Endothelial cell of umbilical vein (primary cell): ENCODE measurements at regions not wholly inside any gene's neighbourhood (a gene's known extent, or its start where the extent isn't known, plus 50 kb on each side); places are given as distances from the start of the nearest gene placed in this dataset.

Experiments
- BruUV-seq: library from RNA; stranded (reverse); fragments of 400-500 nt; replicated peaks from 2 replicates; lab custom pipeline; 2021; lab: Mats Ljungman, UMichigan
- CTCF ChIA-PET: fragments of 300-600, 350-600 bp; sonication (Branson Sonifier 250); formaldehyde crosslinking; loops from one replicate; lab custom pipeline; 2021; ENCODE audit warnings: antibody characterized with exemption, inconsistent platforms; lab: Charles Lee
- POLR2A ChIA-PET: fragments of 300-600, 350-600 bp; sonication (Branson Sonifier 250); formaldehyde crosslinking; loops from one replicate; lab custom pipeline; 2021; ENCODE audit warnings: antibody characterized with exemption, inconsistent platforms; lab: Charles Lee
- DNase-seq: peaks from one replicate; pipeline ENCODE4 v3.0.0-alpha.2; 2011; ENCODE audit warnings: low read depth, low spot score
- FAIRE-seq: peaks from 2 replicates; lab custom pipeline; 2011; peaks lifted over from hg19 to GRCh38; lab: Jason Lieb, UNC
- H2AFZ ChIP-seq: 2 replicates; pipeline ENCODE4 v1.6.0; 2012; ENCODE audit warnings: low read depth, low read length, control low read depth, inconsistent platforms
- H3K27ac ChIP-seq: 2 replicates; pipeline ENCODE4 v1.5.1; 2011; ENCODE audit warnings: low read depth, mild to moderate bottlenecking, control low read depth, low read length, moderate library complexity; ENCODE audit not compliant: insufficient read depth
- H3K27me3 ChIP-seq, 2 experiments: 2 replicates each; pipeline versions ENCODE4 v1.6.0 to v1.6.1; 2011; ENCODE audit warnings: low read length in 2 of 2, mixed read lengths in 1 of 2; ENCODE audit not compliant: control insufficient read depth in 2 of 2, insufficient read depth in 2 of 2
- H3K36me3 ChIP-seq, 2 experiments: 2 replicates in 1 of 2; 3 replicates in 1 of 2; pipeline ENCODE4 v1.5.1; 2011; ENCODE audit warnings: low read length in 2 of 2, mild to moderate bottlenecking in 1 of 2, moderate library complexity in 1 of 2; ENCODE audit not compliant: control insufficient read depth in 2 of 2, insufficient read depth in 2 of 2; ENCODE audit errors: extremely low read depth in 1 of 2
- H3K4me1 ChIP-seq: 3 replicates; pipeline ENCODE4 v1.5.1; 2011; ENCODE audit warnings: mild to moderate bottlenecking, low read length; ENCODE audit not compliant: control insufficient read depth, insufficient read depth; ENCODE audit errors: extremely low read depth
- H3K4me2 ChIP-seq: 2 replicates; pipeline ENCODE4 v1.6.1; 2011; ENCODE audit warnings: low read length, control low read depth, mixed read lengths; ENCODE audit not compliant: insufficient read depth
- H3K4me3 ChIP-seq, 3 experiments: fragments of 200-600 bp in 1 of 3; sonication (generic), shearing (Covaris generic) in 1 of 3; replicated peaks in 1 of 3; 2 replicates each; pipeline ENCODE4 v1.5.1; 2011 to 2016; ENCODE audit warnings: control low read depth in 3 of 3, low read length in 3 of 3, mild to moderate bottlenecking in 2 of 3, inconsistent platforms in 1 of 3, low read depth in 1 of 3, moderate library complexity in 1 of 3; ENCODE audit not compliant: insufficient read depth in 1 of 3
- H3K79me2 ChIP-seq: 2 replicates; pipeline ENCODE4 v1.6.0; 2012; ENCODE audit warnings: low read length, inconsistent platforms; ENCODE audit not compliant: control insufficient read depth, insufficient read depth
- H3K9ac ChIP-seq: replicated peaks from 2 replicates; pipeline ENCODE3; 2011; ENCODE audit warnings: low read length, control low read depth; ENCODE audit not compliant: insufficient read depth; ENCODE audit errors: extremely low read depth
- H3K9me1 ChIP-seq: replicated peaks from 3 replicates; pipeline ENCODE4 v1.6.0; 2011; ENCODE audit warnings: mild to moderate bottlenecking, low read length; ENCODE audit not compliant: control insufficient read depth, insufficient read depth; ENCODE audit errors: extremely low read depth
- H3K9me3 ChIP-seq: replicated peaks from 2 replicates; pipeline ENCODE4 v1.5.1; 2012; ENCODE audit warnings: low read length, inconsistent platforms; ENCODE audit not compliant: control insufficient read depth, insufficient read depth
- H4K20me1 ChIP-seq: replicated peaks from 2 replicates; pipeline ENCODE3; 2011; ENCODE audit warnings: mild to moderate bottlenecking, low read length; ENCODE audit not compliant: control insufficient read depth, insufficient read depth; ENCODE audit errors: extremely low read depth
- EZH2 ChIP-seq: IDR thresholded peaks from 2 replicates; pipeline ENCODE4 v1.6.1; 2012; ENCODE audit warnings: borderline replicate concordance, low read depth, mild to moderate bottlenecking, moderate library complexity, low read length, inconsistent platforms; ENCODE audit not compliant: severe bottlenecking
- FOS ChIP-seq: IDR thresholded peaks from 2 replicates; pipeline ENCODE4 v1.6.1; 2011; ENCODE audit warnings: mild to moderate bottlenecking, low read length, moderate library complexity, borderline replicate concordance; ENCODE audit not compliant: insufficient read depth
- GATA2 ChIP-seq: IDR thresholded peaks from 2 replicates; pipeline ENCODE4 v1.7.0; 2011; ENCODE audit warnings: low read depth, mild to moderate bottlenecking, moderate library complexity, mixed read lengths, low read length; ENCODE audit not compliant: insufficient read length, insufficient read depth
- JUN ChIP-seq: IDR thresholded peaks from 2 replicates; pipeline ENCODE4 v1.6.1; 2011; ENCODE audit warnings: borderline replicate concordance, low read depth; ENCODE audit not compliant: insufficient read length, insufficient read depth
- MAX ChIP-seq: IDR thresholded peaks from 2 replicates; pipeline ENCODE4 v1.6.1; 2011; ENCODE audit not compliant: insufficient read depth, insufficient read length
- MYC ChIP-seq: IDR thresholded peaks from one replicate; pipeline ENCODE4 v1.6.1; 2011; ENCODE audit warnings: mild to moderate bottlenecking, low read depth, low read length
- POLR2A ChIP-seq: IDR thresholded peaks from 2 replicates; pipeline ENCODE4 v1.6.1; 2012; ENCODE audit warnings: low read depth, mild to moderate bottlenecking, control low read depth, low read length
- POLR2AphosphoS5 ChIP-seq: IDR thresholded peaks from 2 replicates; pipeline ENCODE4 v1.6.1; 2012; ENCODE audit warnings: low read depth, mild to moderate bottlenecking, control low read depth, low read length, moderate library complexity; ENCODE audit not compliant: insufficient read depth
- dilution Hi-C: fragments of 300-500 bp; cut with MboI; formaldehyde crosslinking; loops from one replicate; pipeline ENCODE4 v1.15.0; 2019; ENCODE audit warnings: low sequenced_read_pairs; ENCODE audit not compliant: extremely low pct_ligation_motif_present
- intact Hi-C: fragments of 100-400 bp; cut with micrococcal nuclease; formaldehyde crosslinking; loops from one replicate; pipeline ENCODE4 v1.10.0; 2022
- TF ChIP-seq, protein P1 (sequence below), 2 donors: IDR thresholded peaks; 1 replicate in 1 of 2; 2 replicates in 1 of 2; pipeline ENCODE4 v1.5.1; 2011; ENCODE audit warnings: low read length in 2 of 2, mild to moderate bottlenecking in 2 of 2, moderate library complexity in 2 of 2, control low read depth in 1 of 2, inconsistent platforms in 1 of 2, low read depth in 1 of 2; ENCODE audit not compliant: insufficient read depth in 1 of 2; ENCODE audit errors: extremely low read depth in 1 of 2

DNA sequence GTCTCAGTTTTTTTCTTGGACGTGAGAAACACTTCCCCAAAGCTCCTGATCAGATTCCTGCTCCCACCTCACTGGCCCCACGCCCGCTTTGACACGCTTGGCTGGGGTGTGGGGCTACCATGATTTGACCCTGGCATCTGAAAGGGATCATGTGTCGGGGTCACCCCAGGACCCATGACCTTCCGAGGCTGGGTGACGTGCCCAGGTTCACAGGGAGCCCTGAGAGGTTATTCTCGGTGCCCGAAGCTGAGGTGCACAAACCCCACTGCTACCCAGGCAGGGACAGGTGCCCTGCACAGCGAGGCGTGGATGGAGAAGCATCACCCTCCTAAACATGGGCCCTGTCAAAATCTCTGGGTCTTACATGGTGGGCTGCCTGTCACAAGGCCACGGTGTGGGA lies 404.1 kb downstream of the GALR1 start:
- TF ChIP-seq GATA2 (no peak), FOS (no peak), MAX (no peak), POLR2AphosphoS5 (no peak), MYC (no peak), POLR2A (no peak), JUN (no peak), EZH2 (no peak)
- TF ChIP-seq, protein P1, sequence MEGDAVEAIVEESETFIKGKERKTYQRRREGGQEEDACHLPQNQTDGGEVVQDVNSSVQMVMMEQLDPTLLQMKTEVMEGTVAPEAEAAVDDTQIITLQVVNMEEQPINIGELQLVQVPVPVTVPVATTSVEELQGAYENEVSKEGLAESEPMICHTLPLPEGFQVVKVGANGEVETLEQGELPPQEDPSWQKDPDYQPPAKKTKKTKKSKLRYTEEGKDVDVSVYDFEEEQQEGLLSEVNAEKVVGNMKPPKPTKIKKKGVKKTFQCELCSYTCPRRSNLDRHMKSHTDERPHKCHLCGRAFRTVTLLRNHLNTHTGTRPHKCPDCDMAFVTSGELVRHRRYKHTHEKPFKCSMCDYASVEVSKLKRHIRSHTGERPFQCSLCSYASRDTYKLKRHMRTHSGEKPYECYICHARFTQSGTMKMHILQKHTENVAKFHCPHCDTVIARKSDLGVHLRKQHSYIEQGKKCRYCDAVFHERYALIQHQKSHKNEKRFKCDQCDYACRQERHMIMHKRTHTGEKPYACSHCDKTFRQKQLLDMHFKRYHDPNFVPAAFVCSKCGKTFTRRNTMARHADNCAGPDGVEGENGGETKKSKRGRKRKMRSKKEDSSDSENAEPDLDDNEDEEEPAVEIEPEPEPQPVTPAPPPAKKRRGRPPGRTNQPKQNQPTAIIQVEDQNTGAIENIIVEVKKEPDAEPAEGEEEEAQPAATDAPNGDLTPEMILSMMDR (IDR thresholded peaks at IDR 0.05; ENCODE audit: extremely low read depth in 1 of 2, insufficient read depth in 1 of 2, low read depth in 1 of 2, low read length in 2 of 2), result no peak
- no peak overlapping the region for H2AFZ ChIP-seq
- H3K9me3 ChIP-seq, result no peaks in the 10 kb centered on the region
- H3K4me3 ChIP-seq, result no peak overlapping the region
- no peak overlapping the region for H3K9ac ChIP-seq
- H3K4me1 ChIP-seq, result no peaks in the 10 kb centered on the region
- intact Hi-C loops, result no loop called here
- H3K27me3 ChIP-seq, result no peaks in the 10 kb centered on the region
- no peak for DNase-seq
- H3K79me2 ChIP-seq, result no peaks in the 10 kb centered on the region
- ChIA-PET CTCF (no interaction called here), POLR2A (no interaction called here)
- no peak for FAIRE-seq
- dilution Hi-C loops, result no loop called here
- H3K4me2 ChIP-seq, result no peak overlapping the region
- no peaks in the 10 kb centered on the region for H3K36me3 ChIP-seq
- H4K20me1 ChIP-seq, result no peaks in the 10 kb centered on the region
- no peak overlapping the region for H3K27ac ChIP-seq
- no TSS peak for BruUV-seq
- H3K9me1 ChIP-seq, result no peaks in the 10 kb centered on the region
